Keratinocyte (primary cell): ENCODE measurements at regions not wholly inside any gene's neighbourhood (a gene's known extent, or its start where the extent isn't known, plus 50 kb on each side); places are given as distances from the start of the nearest gene placed in this dataset.

ENCODE experiments used
- DNase-seq: peaks from one replicate; pipeline ENCODE4 v3.0.0-alpha.2; 2011; ENCODE audit warnings: low read depth, missing footprints, low spot score
- FAIRE-seq: peaks from 2 replicates; lab custom pipeline; 2011; peaks lifted over from hg19 to GRCh38; lab: Jason Lieb, UNC
- H2AFZ ChIP-seq: 2 replicates; pipeline ENCODE4 v1.6.0; 2012; ENCODE audit warnings: low read length, control low read depth, inconsistent platforms; ENCODE audit not compliant: control insufficient read depth
- H3K27ac ChIP-seq: 2 replicates; pipeline ENCODE4 v1.5.1; 2011; ENCODE audit warnings: low read length; ENCODE audit not compliant: control insufficient read depth, insufficient read depth
- H3K27me3 ChIP-seq: 3 replicates; pipeline ENCODE4 v1.6.0; 2011; ENCODE audit warnings: low read length; ENCODE audit not compliant: control insufficient read depth, insufficient read depth; ENCODE audit errors: extremely low read depth
- H3K36me3 ChIP-seq, 2 experiments: 2 replicates in 1 of 2; 3 replicates in 1 of 2; pipeline ENCODE4 v1.5.1; 2011; ENCODE audit warnings: low read length in 2 of 2, mild to moderate bottlenecking in 1 of 2; ENCODE audit not compliant: control insufficient read depth in 2 of 2, insufficient read depth in 2 of 2; ENCODE audit errors: extremely low read depth in 1 of 2
- H3K4me1 ChIP-seq: 3 replicates; pipeline ENCODE4 v1.5.1; 2011; ENCODE audit warnings: low read length; ENCODE audit not compliant: control insufficient read depth, insufficient read depth; ENCODE audit errors: extremely low read depth
- H3K4me2 ChIP-seq: 3 replicates; pipeline ENCODE4 v1.6.0; 2011; ENCODE audit warnings: low read depth, low read length; ENCODE audit not compliant: control insufficient read depth, insufficient read depth; ENCODE audit errors: extremely low read depth
- H3K4me3 ChIP-seq, 3 experiments: fragments of 200-600 bp in 1 of 3; sonication (generic) in 1 of 3; 2 replicates in 2 of 3; 3 replicates in 1 of 3; pipeline ENCODE4 v1.5.1; 2011 to 2016; ENCODE audit warnings: low read length in 3 of 3, mild to moderate bottlenecking in 3 of 3, control low read depth in 2 of 3, inconsistent platforms in 1 of 3, low read depth in 1 of 3, mixed read lengths in 1 of 3, mixed run types in 1 of 3, moderate library complexity in 1 of 3; ENCODE audit not compliant: control insufficient read depth in 2 of 3, insufficient read depth in 2 of 3; ENCODE audit errors: extremely low read depth in 1 of 3
- H3K79me2 ChIP-seq: 2 replicates; pipeline ENCODE4 v1.6.0; 2012; ENCODE audit warnings: low read length; ENCODE audit not compliant: control insufficient read depth, insufficient read depth
- H3K9ac ChIP-seq: 3 replicates; pipeline ENCODE4 v1.6.0; 2011; ENCODE audit warnings: low read length; ENCODE audit not compliant: control insufficient read depth, insufficient read depth; ENCODE audit errors: extremely low read depth
- H3K9me1 ChIP-seq: 3 replicates; pipeline ENCODE4 v1.6.0; 2011; ENCODE audit warnings: low read length; ENCODE audit not compliant: control insufficient read depth, insufficient read depth; ENCODE audit errors: extremely low read depth
- H3K9me3 ChIP-seq: 2 replicates; pipeline ENCODE4 v1.5.1; 2012; ENCODE audit warnings: low read depth, low read length; ENCODE audit not compliant: control insufficient read depth
- H4K20me1 ChIP-seq: 3 replicates; pipeline ENCODE4 v1.6.0; 2011; ENCODE audit warnings: low read length; ENCODE audit not compliant: control insufficient read depth, insufficient read depth; ENCODE audit errors: extremely low read depth
- EZH2 ChIP-seq: IDR thresholded peaks from one replicate; pipeline ENCODE4 v1.6.1; 2012; ENCODE audit warnings: inconsistent platforms, mild to moderate bottlenecking, low read length, moderate library complexity
- dilution Hi-C: fragments of 300-500 bp; cut with MboI; formaldehyde crosslinking; loops from one replicate; pipeline ENCODE4 v1.7.0; 2020; ENCODE audit warnings: low sequenced_read_pairs; ENCODE audit not compliant: extremely low pct_ligation_motif_present
- TF ChIP-seq, protein P1 (sequence below), 3 experiments: IDR thresholded peaks in 1 of 3; conservative IDR thresholded peaks in 1 of 3; optimal IDR thresholded peaks in 1 of 3; 2 replicates in 2 of 3; 3 replicates in 1 of 3; pipeline versions ENCODE3 to v1.5.1; 2011; ENCODE audit warnings: low read length in 3 of 3, mild to moderate bottlenecking in 3 of 3, moderate library complexity in 2 of 3, control low read depth in 1 of 3, inconsistent platforms in 1 of 3; ENCODE audit not compliant: insufficient read depth in 2 of 3; ENCODE audit errors: extremely low read depth in 1 of 3

DNA sequence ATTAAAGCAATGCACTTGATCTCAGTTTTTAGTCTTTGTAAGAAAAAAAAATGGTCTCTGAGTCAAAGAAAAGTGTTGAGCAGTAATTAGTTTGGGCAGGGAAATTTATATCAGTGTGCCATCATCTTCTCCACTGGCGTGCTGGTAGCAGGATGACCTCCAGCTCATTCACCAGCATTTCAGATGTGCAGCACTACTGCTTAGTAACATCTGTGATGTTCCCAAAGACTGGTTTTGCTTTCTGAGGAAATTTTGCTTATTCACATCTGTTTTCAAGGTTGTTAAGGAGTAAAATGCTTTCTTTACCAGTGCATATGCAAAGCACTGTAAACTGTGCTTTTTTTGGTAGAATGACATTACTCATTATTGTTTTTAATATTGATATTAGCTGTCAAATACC lies 540.4 kb downstream of the TRAM1L1 start:
- no peaks in the 10 kb centered on the region for H3K4me1 ChIP-seq
- H3K9me3 ChIP-seq: no peaks in the 10 kb centered on the region
- dilution Hi-C loops: no loop called here
- no peak overlapping the region for H3K4me2 ChIP-seq
- H3K79me2 ChIP-seq: no peaks in the 10 kb centered on the region
- no peak overlapping the region for H3K4me3 ChIP-seq
- H3K27me3 ChIP-seq: no peaks in the 10 kb centered on the region
- no peaks in the 10 kb centered on the region for H3K36me3 ChIP-seq
- TF ChIP-seq EZH2: no peak
- TF ChIP-seq, protein P1, sequence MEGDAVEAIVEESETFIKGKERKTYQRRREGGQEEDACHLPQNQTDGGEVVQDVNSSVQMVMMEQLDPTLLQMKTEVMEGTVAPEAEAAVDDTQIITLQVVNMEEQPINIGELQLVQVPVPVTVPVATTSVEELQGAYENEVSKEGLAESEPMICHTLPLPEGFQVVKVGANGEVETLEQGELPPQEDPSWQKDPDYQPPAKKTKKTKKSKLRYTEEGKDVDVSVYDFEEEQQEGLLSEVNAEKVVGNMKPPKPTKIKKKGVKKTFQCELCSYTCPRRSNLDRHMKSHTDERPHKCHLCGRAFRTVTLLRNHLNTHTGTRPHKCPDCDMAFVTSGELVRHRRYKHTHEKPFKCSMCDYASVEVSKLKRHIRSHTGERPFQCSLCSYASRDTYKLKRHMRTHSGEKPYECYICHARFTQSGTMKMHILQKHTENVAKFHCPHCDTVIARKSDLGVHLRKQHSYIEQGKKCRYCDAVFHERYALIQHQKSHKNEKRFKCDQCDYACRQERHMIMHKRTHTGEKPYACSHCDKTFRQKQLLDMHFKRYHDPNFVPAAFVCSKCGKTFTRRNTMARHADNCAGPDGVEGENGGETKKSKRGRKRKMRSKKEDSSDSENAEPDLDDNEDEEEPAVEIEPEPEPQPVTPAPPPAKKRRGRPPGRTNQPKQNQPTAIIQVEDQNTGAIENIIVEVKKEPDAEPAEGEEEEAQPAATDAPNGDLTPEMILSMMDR (optimal IDR thresholded peaks at IDR 0.05 in 1 of 3, IDR thresholded peaks at IDR 0.05 in 1 of 3, conservative IDR thresholded peaks at IDR 0.05 in 1 of 3; ENCODE audit: extremely low read depth in 1 of 3, insufficient read depth in 2 of 3, low read length in 3 of 3): no peak
- no peak overlapping the region for H3K27ac ChIP-seq
- no peak overlapping the region for H2AFZ ChIP-seq
- H4K20me1 ChIP-seq: no peaks in the 10 kb centered on the region
- H3K9ac ChIP-seq: no peak overlapping the region
- DNase-seq: no peak
- FAIRE-seq: no peak
- no peaks in the 10 kb centered on the region for H3K9me1 ChIP-seq

DNA sequence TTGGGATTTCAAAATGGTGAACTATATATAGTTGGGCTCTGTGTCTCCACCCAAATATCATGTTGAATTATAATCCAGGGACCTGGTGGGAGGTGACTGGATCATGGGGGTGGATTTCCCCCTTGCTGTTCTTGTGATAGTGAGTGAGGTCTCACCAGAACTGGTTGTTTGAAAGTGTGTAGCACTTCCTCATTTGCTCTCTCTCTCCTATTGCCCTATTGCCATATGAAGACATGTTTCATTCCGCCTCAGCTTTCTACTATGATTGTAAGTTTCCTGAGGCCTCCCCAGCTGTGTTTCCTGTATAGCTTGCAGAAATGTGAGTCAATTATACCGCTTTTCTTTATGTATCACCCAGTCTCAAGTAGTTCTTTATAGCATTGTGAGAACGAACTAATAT lies 545.6 kb downstream of the TRAM1L1 start:
- dilution Hi-C loops: no loop called here
- no peak overlapping the region for H3K4me3 ChIP-seq
- no peak for FAIRE-seq

More for the DNA sequence above, 545.6 kb downstream of the TRAM1L1 start:
- H3K4me2 ChIP-seq: no peak overlapping the region
- H3K27me3 ChIP-seq: no peaks in the 10 kb centered on the region
- no peaks in the 10 kb centered on the region for H3K36me3 ChIP-seq
- no peak overlapping the region for H3K9ac ChIP-seq
- no peaks in the 10 kb centered on the region for H3K79me2 ChIP-seq
- no peaks in the 10 kb centered on the region for H3K4me1 ChIP-seq
- no peaks in the 10 kb centered on the region for H3K9me1 ChIP-seq
- no peak for TF ChIP-seq EZH2
- TF ChIP-seq, protein P1 (optimal IDR thresholded peaks at IDR 0.05 in 1 of 3, IDR thresholded peaks at IDR 0.05 in 1 of 3, conservative IDR thresholded peaks at IDR 0.05 in 1 of 3; ENCODE audit: extremely low read depth in 1 of 3, insufficient read depth in 2 of 3, low read length in 3 of 3): no peak
- no peaks in the 10 kb centered on the region for H3K9me3 ChIP-seq
- no peak for DNase-seq
- no peaks in the 10 kb centered on the region for H4K20me1 ChIP-seq
- no peak overlapping the region for H2AFZ ChIP-seq
- H3K27ac ChIP-seq: no peak overlapping the region
